IMR-90 (cell line): ENCODE measurements at regions not wholly inside any gene's neighbourhood (a gene's known extent, or its start where the extent isn't known, plus 50 kb on each side); places are given as distances from the start of the nearest gene placed in this dataset.

Source experiments
- ATAC-seq: fragments of 200-7000 bp; cut with Tn5 transposase; 2 replicates; pipeline ENCODE4 v1.9.1; 2020; ENCODE audit warnings: low read depth, mild to moderate bottlenecking, moderate library complexity
- BruUV-seq: library from RNA; stranded (reverse); fragments of 400-500 nt; replicated peaks from 2 replicates; lab custom pipeline; 2021; lab: Mats Ljungman, UMichigan
- CTCF ChIA-PET: fragments of 300-600 bp; formaldehyde crosslinking; extraction: SDS; loops from one replicate; lab custom pipeline; 2021; ENCODE audit warnings: antibody characterized with exemption; lab: Yijun Ruan, JAX
- POLR2A ChIA-PET: fragments of 300-600 bp; sonication (Branson Sonifier 250); formaldehyde crosslinking; loops from one replicate; lab custom pipeline; 2022; ENCODE audit warnings: antibody characterized with exemption; ENCODE audit not compliant: unreplicated experiment; lab: Charles Lee
- DNase-seq: peaks from one replicate; pipeline ENCODE4 v3.0.0; 2013
- H2AFZ ChIP-seq: replicated peaks from 2 replicates; pipeline ENCODE3; 2013; ENCODE audit warnings: low read length, mild to moderate bottlenecking; ENCODE audit not compliant: poor library complexity
- H2AK5ac ChIP-seq: 2 replicates; pipeline ENCODE4 v1.6.1; 2013; ENCODE audit warnings: low read depth, low read length, inconsistent platforms
- H2AK9ac ChIP-seq: replicated peaks from 2 replicates; pipeline ENCODE3; 2013; ENCODE audit warnings: mild to moderate bottlenecking, low read depth, low read length, moderate library complexity; ENCODE audit not compliant: poor library complexity
- H2BK120ac ChIP-seq: 2 replicates; pipeline ENCODE4 v1.6.1; 2013; ENCODE audit warnings: low read depth, low read length, inconsistent platforms
- H2BK15ac ChIP-seq: 3 replicates; pipeline ENCODE4 v1.6.1; 2013; ENCODE audit warnings: low read depth, low read length, inconsistent platforms
- H2BK20ac ChIP-seq: 2 replicates; pipeline ENCODE4 v1.6.1; 2013; ENCODE audit warnings: low read depth, mild to moderate bottlenecking, inconsistent platforms, low read length, moderate library complexity
- H2BK5ac ChIP-seq: 2 replicates; pipeline ENCODE4 v1.6.1; 2013; ENCODE audit warnings: mild to moderate bottlenecking, low read depth, low read length, inconsistent platforms; ENCODE audit not compliant: poor library complexity, severe bottlenecking
- H3K14ac ChIP-seq: replicated peaks from 2 replicates; pipeline ENCODE4 v1.6.1; 2013; ENCODE audit warnings: low read depth, low read length, inconsistent platforms
- H3K18ac ChIP-seq: 2 replicates; pipeline ENCODE4 v1.6.1; 2013; ENCODE audit warnings: low read depth, low read length, control low read depth
- H3K23ac ChIP-seq: 2 replicates; pipeline ENCODE4 v1.6.1; 2013; ENCODE audit warnings: low read depth, low read length, inconsistent platforms
- H3K27ac ChIP-seq: 2 replicates; pipeline ENCODE4 v1.5.1; 2013; ENCODE audit warnings: mild to moderate bottlenecking, control low read depth, low read length; ENCODE audit not compliant: insufficient read depth
- H3K27me3 ChIP-seq: 2 replicates; pipeline ENCODE4 v1.6.1; 2013; ENCODE audit warnings: low read length; ENCODE audit not compliant: control insufficient read depth, insufficient read depth
- H3K36me3 ChIP-seq: 2 replicates; pipeline ENCODE4 v1.6.1; 2013; ENCODE audit warnings: low read length, mixed read lengths; ENCODE audit not compliant: control insufficient read depth, insufficient read depth
- H3K4ac ChIP-seq: 2 replicates; pipeline ENCODE4 v1.6.1; 2013; ENCODE audit warnings: low read depth, low read length, inconsistent platforms
- H3K4me1 ChIP-seq: 2 replicates; pipeline ENCODE4 v1.6.1; 2013; ENCODE audit warnings: low read length, mixed read lengths; ENCODE audit not compliant: control insufficient read depth, insufficient read depth
- H3K4me2 ChIP-seq: 2 replicates; pipeline ENCODE4 v1.6.1; 2013; ENCODE audit warnings: low read depth, mild to moderate bottlenecking, control low read depth, low read length, moderate library complexity
- H3K4me3 ChIP-seq: 2 replicates; pipeline ENCODE4 v1.5.1; 2013; ENCODE audit warnings: low read depth, mild to moderate bottlenecking, control low read depth, low read length, moderate library complexity; ENCODE audit not compliant: insufficient read depth
- H3K56ac ChIP-seq: 2 replicates; pipeline ENCODE4 v1.6.1; 2013; ENCODE audit warnings: low read length, inconsistent platforms; ENCODE audit not compliant: insufficient read depth; ENCODE audit errors: extremely low read depth
- H3K79me1 ChIP-seq, 2 experiments: 2 replicates each; pipeline ENCODE4 v1.6.1; 2013; ENCODE audit warnings: low read length in 2 of 2, inconsistent platforms in 1 of 2, low read depth in 1 of 2
- H3K9ac ChIP-seq: 2 replicates; pipeline ENCODE4 v1.6.1; 2013; ENCODE audit warnings: low read depth, low read length, control low read depth
- H3K9me1 ChIP-seq: 2 replicates; pipeline ENCODE4 v1.6.1; 2013; ENCODE audit warnings: low read length, inconsistent platforms; ENCODE audit not compliant: insufficient read depth
- H3K9me3 ChIP-seq: 2 replicates; pipeline ENCODE4 v1.6.1; 2013; ENCODE audit warnings: low read length; ENCODE audit not compliant: control insufficient read depth, insufficient read depth
- H4K20me1 ChIP-seq: 2 replicates; pipeline ENCODE4 v1.6.1; 2013; ENCODE audit warnings: low read length, inconsistent platforms; ENCODE audit not compliant: insufficient read depth
- H4K5ac ChIP-seq: 2 replicates; pipeline ENCODE4 v1.6.1; 2013; ENCODE audit warnings: mild to moderate bottlenecking, low read depth, low read length, control low read depth
- H4K8ac ChIP-seq, 2 experiments: 2 replicates each; pipeline ENCODE4 v1.6.1; 2013; ENCODE audit warnings: low read depth in 2 of 2, low read length in 2 of 2, control low read depth in 1 of 2, inconsistent platforms in 1 of 2
- H4K91ac ChIP-seq: 2 replicates; pipeline ENCODE4 v1.6.1; 2013; ENCODE audit warnings: low read depth, low read length, inconsistent platforms; ENCODE audit not compliant: insufficient read depth
- CEBPB ChIP-seq: IDR thresholded peaks from 2 replicates; pipeline ENCODE4 v1.6.1; 2012; ENCODE audit warnings: low read depth, low read length, improper control_type of control experiment
- ELK1 ChIP-seq: fragments of 150-350 bp; IDR thresholded peaks from 2 replicates; pipeline ENCODE4 v1.6.1; 2016; ENCODE audit warnings: low read depth, mild to moderate bottlenecking, low read length, moderate library complexity, borderline replicate concordance
- FOS ChIP-seq: fragments of 150-350 bp; IDR thresholded peaks from 2 replicates; pipeline ENCODE4 v1.6.1; 2016; ENCODE audit warnings: low read depth, low read length
- MAZ ChIP-seq: IDR thresholded peaks from 2 replicates; pipeline ENCODE4 v1.6.1; 2012; ENCODE audit warnings: low read depth, mild to moderate bottlenecking, low read length, improper control_type of control experiment, moderate library complexity, borderline replicate concordance
- SMC3 ChIP-seq: fragments of 150-350 bp; IDR thresholded peaks from 2 replicates; pipeline ENCODE4 v1.6.1; 2016; ENCODE audit warnings: low read depth, mild to moderate bottlenecking, antibody characterized with exemption, low read length, moderate library complexity
- WGBS, 2 experiments: methylation state at CpG; one replicate each; pipeline versions ENCODE4 v1.1.5 to v1.1.7; 2013; ENCODE audit warnings: missing lambda C conversion rate in 2 of 2; ENCODE audit not compliant: insufficient read length in 1 of 2; ENCODE audit errors: extremely low coverage in 2 of 2; 5-methylcytosine and 5-hydroxymethylcytosine counted together
- dilution Hi-C: fragments of 300-500 bp; cut with HindIII; formaldehyde crosslinking; loops from one replicate; pipeline ENCODE4 v1.14.3; 2018; ENCODE audit warnings: low sequenced_read_pairs; ENCODE audit not compliant: unreplicated experiment
- in situ Hi-C: fragments of 300-500 bp; cut with MboI; formaldehyde crosslinking; loops from 3 replicates; pipeline ENCODE4 v1.14.3; 2019; ENCODE audit warnings: low sequenced_read_pairs, inconsistent platforms, mixed read lengths
- intact Hi-C: fragments of 100-400 bp; cut with micrococcal nuclease; formaldehyde crosslinking; loops from 2 replicates; pipeline ENCODE4 v1.10.0; 2022
- TF ChIP-seq, protein P1 (sequence below): fragments of 150-350 bp; IDR thresholded peaks from 2 replicates; pipeline ENCODE4 v1.6.1; 2017; ENCODE audit warnings: mild to moderate bottlenecking, antibody characterized with exemption, low read length, low read depth

- H3K27ac ChIP-seq = no peak overlapping the region; the same call in 1 of the 2 replicates
- no peaks in the 10 kb centered on the region for H3K27me3 ChIP-seq
- peak overlapping the region; percentile 91 for H2AFZ ChIP-seq
- peak overlapping the region; percentile 32 for H2BK5ac ChIP-seq
- TF ChIP-seq ELK1 (no peak), SMC3 (no peak), CEBPB (no peak), FOS (no peak), MAZ (no peak)
- TF ChIP-seq, protein P1, sequence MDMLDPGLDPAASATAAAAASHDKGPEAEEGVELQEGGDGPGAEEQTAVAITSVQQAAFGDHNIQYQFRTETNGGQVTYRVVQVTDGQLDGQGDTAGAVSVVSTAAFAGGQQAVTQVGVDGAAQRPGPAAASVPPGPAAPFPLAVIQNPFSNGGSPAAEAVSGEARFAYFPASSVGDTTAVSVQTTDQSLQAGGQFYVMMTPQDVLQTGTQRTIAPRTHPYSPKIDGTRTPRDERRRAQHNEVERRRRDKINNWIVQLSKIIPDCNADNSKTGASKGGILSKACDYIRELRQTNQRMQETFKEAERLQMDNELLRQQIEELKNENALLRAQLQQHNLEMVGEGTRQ = no peak
- peak overlapping the region; percentile 28 to 86 for H4K8ac ChIP-seq
- H3K9me1 ChIP-seq = peaks cover 16% of the 10 kb centered on the region
- H3K4me2 ChIP-seq = no peak overlapping the region
- BruUV-seq = no TSS peak
- H4K20me1 ChIP-seq = no peaks in the 10 kb centered on the region
- peak overlapping the region; percentile 96; the same call in 1 of the 2 replicates for H3K14ac ChIP-seq
- H3K56ac ChIP-seq = no peak overlapping the region
- H4K91ac ChIP-seq = peak overlapping the region; percentile 89
- DNase-seq (no peak), ATAC-seq (no peak)
- no peak overlapping the region for H3K9ac ChIP-seq
- ChIA-PET POLR2A (no interaction called here), CTCF (interaction anchor here (0.7 to 1.5 kb wide), 3 partner anchors 35 to 1085 kb away, joined by 3 to 7 read pairs (median 6); no protein-coding TSS in a partner anchor)
- H3K18ac ChIP-seq = peak overlapping the region; percentile 56
- peak overlapping the region; percentile 91; the same call in 1 of the 2 replicates for H3K23ac ChIP-seq
- peak overlapping the region; percentile 89 for H3K4ac ChIP-seq
- peaks cover 18% of the 10 kb centered on the region for H3K4me1 ChIP-seq
- H3K79me1 ChIP-seq = no peaks in the 10 kb centered on the region
- in situ Hi-C loops (no loop called here), intact Hi-C loops (no loop called here), dilution Hi-C loops (no loop called here)
- no peak overlapping the region for H3K4me3 ChIP-seq
- H2AK9ac ChIP-seq = peak overlapping the region; percentile 22
- H3K36me3 ChIP-seq = no peaks in the 10 kb centered on the region
- peak overlapping the region; percentile 88; the same call in 2 of the 3 replicates for H2BK15ac ChIP-seq
- WGBS, 2 experiments = 95% methylated on average over 3 of the region's 10 CpGs; no CpG with 5 or more reads in 1 of the 2 experiments
- peak overlapping the region; percentile 91 for H2BK20ac ChIP-seq
- H2BK120ac ChIP-seq = peak overlapping the region; percentile 95
- H4K5ac ChIP-seq = peak overlapping the region; percentile 51
- H2AK5ac ChIP-seq = peak overlapping the region; percentile 75
- H3K9me3 ChIP-seq = no peaks in the 10 kb centered on the region
These were observed 68.4 kb upstream of the RPS23 start for GRCh38 chr5:82346399-82347165.
